ENCODE measurements at regions not wholly inside any gene's neighbourhood (a gene's known extent, or its start where the extent isn't known, plus 50 kb on each side); places are given as distances from the start of the nearest gene placed in this dataset.

GRCh38 chr5:38780316-38780715, 65.5 kb upstream of the OSMR start:
- Histone ChIP-seq H3K4me2 (replicated peaks; ENCODE audit: extremely low read depth, low read length, poor library complexity, severe bottlenecking) (no peak overlapping the region), H3K4me3 (replicated peaks in 1 of 3; ENCODE audit: low read depth in 2 of 3, low read length in 3 of 3) (no peak overlapping the region), H3K9ac (ENCODE audit: insufficient read depth, low read length, poor library complexity, severe bottlenecking) (no peak overlapping the region), H3K27ac (ENCODE audit: low read depth in 1 of 2, low read length in 2 of 2) (no peak overlapping the region), H2AFZ (ENCODE audit: insufficient read depth, low read depth, low read length, poor library complexity, severe bottlenecking) (no peak overlapping the region), H4K20me1 (ENCODE audit: insufficient read depth, low read length) (no peaks in the 10 kb centered on the region), H3K4me1 (ENCODE audit: control insufficient read depth in 1 of 2, insufficient read depth in 2 of 2, low read length in 2 of 2) (no peaks in the 10 kb centered on the region), H3K36me3 (replicated peaks in 1 of 2; ENCODE audit: control insufficient read depth in 1 of 2, insufficient read depth in 2 of 2, low read length in 2 of 2) (no peaks in the 10 kb centered on the region), H3K27me3 (ENCODE audit: control insufficient read depth in 2 of 2, insufficient read depth in 2 of 2, low read length in 2 of 2) (no peaks in the 10 kb centered on the region), H3K9me3 (replicated peaks in 1 of 2; ENCODE audit: control insufficient read depth in 1 of 2, insufficient read depth in 1 of 2, low read length in 2 of 2) (no peaks in the 10 kb centered on the region), H3K79me2 (ENCODE audit: insufficient read depth, low read length) (no peaks in the 10 kb centered on the region)
- H3K4me3 Mint-ChIP-seq: no peak overlapping the region
- peaks cover 0 to 3% (median 0%) of the 10 kb centered on the region in 7 donors for H3K9me3 Mint-ChIP-seq
- H3K27me3 Mint-ChIP-seq (ENCODE audit: low read depth in 3 of 3): peaks cover 0 to 9% (median 2%) of the 10 kb centered on the region in 3 donors
- TF ChIP-seq CTCF (IDR thresholded peaks at IDR 0.05): no peak
- no peak overlapping the region for H3K27ac Mint-ChIP-seq
- no peaks in the 10 kb centered on the region for H3K4me1 Mint-ChIP-seq
- DNase-seq: no peak
- intact Hi-C loops (cut with micrococcal nuclease): no loop called here
- H3K36me3 Mint-ChIP-seq: no peaks in the 10 kb centered on the region

- Histone ChIP-seq H3K79me2 (ENCODE audit: insufficient read depth, low read length) (no peaks in the 10 kb centered on the region), H3K27me3 (ENCODE audit: control insufficient read depth in 2 of 2, insufficient read depth in 2 of 2, low read length in 2 of 2) (no peaks in the 10 kb centered on the region), H3K9ac (ENCODE audit: insufficient read depth, low read length, poor library complexity, severe bottlenecking) (no peak overlapping the region), H3K4me2 (replicated peaks; ENCODE audit: extremely low read depth, low read length, poor library complexity, severe bottlenecking) (no peak overlapping the region), H2AFZ (ENCODE audit: insufficient read depth, low read depth, low read length, poor library complexity, severe bottlenecking) (no peak overlapping the region), H3K4me1 (ENCODE audit: control insufficient read depth in 1 of 2, insufficient read depth in 2 of 2, low read length in 2 of 2) (no peaks in the 10 kb centered on the region), H4K20me1 (ENCODE audit: insufficient read depth, low read length) (no peaks in the 10 kb centered on the region), H3K27ac (ENCODE audit: low read depth in 1 of 2, low read length in 2 of 2) (no peak overlapping the region), H3K4me3 (replicated peaks in 1 of 3; ENCODE audit: low read depth in 2 of 3, low read length in 3 of 3) (no peak overlapping the region), H3K36me3 (replicated peaks in 1 of 2; ENCODE audit: control insufficient read depth in 1 of 2, insufficient read depth in 2 of 2, low read length in 2 of 2) (no peaks in the 10 kb centered on the region), H3K9me3 (replicated peaks in 1 of 2; ENCODE audit: control insufficient read depth in 1 of 2, insufficient read depth in 1 of 2, low read length in 2 of 2) (no peaks in the 10 kb centered on the region)
- Mint-ChIP-seq H3K36me3 (no peaks in the 10 kb centered on the region), H3K4me3 (no peak overlapping the region), H3K27me3 (ENCODE audit: low read depth in 3 of 3) (peaks cover 0 to 8% (median 2%) of the 10 kb centered on the region in 3 donors), H3K27ac (no peak overlapping the region), H3K9me3 (peaks cover 0 to 3% (median 0%) of the 10 kb centered on the region in 7 donors), H3K4me1 (no peaks in the 10 kb centered on the region)
- no peak for TF ChIP-seq CTCF (IDR thresholded peaks at IDR 0.05)
- no peak for DNase-seq
- intact Hi-C loops (cut with micrococcal nuclease): no loop called here
- WGBS (ENCODE audit: insufficient coverage): 80% methylated on average over 1 of the region's 2 CpGs
Observed at GRCh38 chr5:38780945-38781344, 64.9 kb upstream of the OSMR start.

Data from CD14-positive monocyte (primary cell).